Gastroesophageal sphincter (tissue), 4 donors: ENCODE measurements at regions not wholly inside any gene's neighbourhood (a gene's known extent, or its start where the extent isn't known, plus 50 kb on each side); places are given as distances from the start of the nearest gene placed in this dataset.

Experiments
- ATAC-seq: fragments of 150-250 bp; one replicate; pipeline ENCODE4 v1.9.1; 2016; ENCODE audit warnings: mild to moderate bottlenecking, moderate library complexity
- H3K27ac ChIP-seq, 4 donors: fragments of 200-600 bp; sonication (generic) in 3 of 4; 1 replicate in 3 of 4; 2 replicates in 1 of 4; pipeline ENCODE4 v1.5.1; 2016 to 2019
- H3K27me3 ChIP-seq: fragments of 200-600 bp; sonication (generic); one replicate; pipeline ENCODE4 v1.5.1; 2019
- H3K36me3 ChIP-seq, 2 donors: fragments of 200-600 bp; sonication (generic); one replicate each; pipeline ENCODE4 v1.5.1; 2019; ENCODE audit warnings: control low read depth in 1 of 2
- H3K4me1 ChIP-seq, 3 donors: fragments of 200-600 bp; sonication (generic); 1 replicate in 2 of 3; 2 replicates in 1 of 3; pipeline ENCODE4 v1.5.1; 2016 to 2019; ENCODE audit warnings: control low read depth in 2 of 3
- H3K4me3 ChIP-seq, 2 donors: fragments of 200-600 bp; sonication (generic); one replicate each; pipeline ENCODE4 v1.5.1; 2019; ENCODE audit warnings: mild to moderate bottlenecking in 1 of 2, moderate library complexity in 1 of 2
- H3K9me3 ChIP-seq, 3 donors: fragments of 200-600 bp; sonication (generic); one replicate each; pipeline ENCODE4 v1.5.1; 2017 to 2019; ENCODE audit warnings: control low read depth in 2 of 3
- CTCF ChIP-seq, 4 experiments: fragments of 200-600 bp in 2 of 4; fragments of 450-650 bp in 2 of 4; sonication (generic) in 1 of 4; IDR thresholded peaks; one replicate each; pipeline ENCODE4 v1.5.1; 2017 to 2019; ENCODE audit warnings: antibody characterized with exemption in 4 of 4, mild to moderate bottlenecking in 2 of 4, moderate library complexity in 2 of 4
- EP300 ChIP-seq: sonication (generic); formaldehyde crosslinking; IDR thresholded peaks from one replicate; pipeline ENCODE4 v1.6.1; 2017; ENCODE audit warnings: antibody characterized with exemption, mild to moderate bottlenecking
- POLR2A ChIP-seq, 2 donors: fragments of 450-650 bp; IDR thresholded peaks; one replicate each; pipeline ENCODE4 v1.6.1; 2017; ENCODE audit warnings: antibody characterized with exemption in 2 of 2, mild to moderate bottlenecking in 2 of 2, moderate library complexity in 1 of 2
- POLR2AphosphoS5 ChIP-seq: sonication (generic); formaldehyde crosslinking; IDR thresholded peaks from one replicate; pipeline ENCODE4 v1.6.1; 2017; ENCODE audit warnings: antibody characterized with exemption
- WGBS, 2 donors: methylation state at CpG; one replicate each; pipeline ENCODE4 v1.1.5; 2018; ENCODE audit warnings: low coverage in 1 of 2; 5-methylcytosine and 5-hydroxymethylcytosine counted together

- no peak for ATAC-seq
- Histone ChIP-seq H3K27ac (no peak overlapping the region), H3K4me3 (no peak overlapping the region), H3K4me1 (no peaks in the 10 kb centered on the region), H3K9me3 (no peaks in the 10 kb centered on the region), H3K27me3 (no peaks in the 10 kb centered on the region), H3K36me3 (no peaks in the 10 kb centered on the region)
- no peak for TF ChIP-seq CTCF (IDR thresholded peaks at IDR 0.05)
- no peak for TF ChIP-seq POLR2AphosphoS5
- no peak for TF ChIP-seq EP300
- no peak for TF ChIP-seq POLR2A (IDR thresholded peaks at IDR 0.05)
- 94 to 100% methylated on average over 3 of the region's 15 CpGs for WGBS, 2 donors
These were observed 150.6 kb downstream of the CTTN start for GRCh38 chr11:70548976-70549375.

GRCh38 chr11:70549386-70549785, 151.1 kb downstream of the CTTN start:
- Histone ChIP-seq H3K9me3 (no peaks in the 10 kb centered on the region), H3K27ac (no peak overlapping the region), H3K4me1 (no peaks in the 10 kb centered on the region), H3K4me3 (no peak overlapping the region), H3K27me3 (no peaks in the 10 kb centered on the region), H3K36me3 (no peaks in the 10 kb centered on the region)
- WGBS, 2 donors = 60 to 100% methylated on average over 1 to 3 of the region's 15 CpGs
- no peak for ATAC-seq
- no peak for TF ChIP-seq CTCF (IDR thresholded peaks at IDR 0.05)
- no peak for TF ChIP-seq POLR2AphosphoS5
- TF ChIP-seq POLR2A (IDR thresholded peaks at IDR 0.05) = no peak
- no peak for TF ChIP-seq EP300

GRCh38 chr11:70549796-70550195, 151.5 kb downstream of the CTTN start:
- Histone ChIP-seq H3K27ac (no peak overlapping the region), H3K27me3 (no peaks in the 10 kb centered on the region), H3K4me1 (no peaks in the 10 kb centered on the region), H3K36me3 (no peaks in the 10 kb centered on the region), H3K4me3 (no peak overlapping the region), H3K9me3 (no peaks in the 10 kb centered on the region)
- WGBS, 2 donors = 90 to 92% methylated on average over 5 to 6 of the region's 11 CpGs
- no peak for ATAC-seq
- TF ChIP-seq POLR2AphosphoS5 = no peak

- WGBS, 2 donors = 73 to 96% methylated on average over 8 of the region's 22 CpGs
- Histone ChIP-seq H3K27me3 (no peaks in the 10 kb centered on the region), H3K9me3 (no peaks in the 10 kb centered on the region), H3K27ac (no peak overlapping the region), H3K4me3 (no peak overlapping the region), H3K36me3 (no peaks in the 10 kb centered on the region), H3K4me1 (no peaks in the 10 kb centered on the region)
- TF ChIP-seq CTCF (IDR thresholded peaks at IDR 0.05) (no peak), POLR2A (IDR thresholded peaks at IDR 0.05) (no peak), EP300 (no peak), POLR2AphosphoS5 (no peak)
- no peak for ATAC-seq
These were observed 152.3 kb downstream of the CTTN start for GRCh38 chr11:70550456-70551195.

GRCh38 chr11:70551351-70552166, 153.2 kb downstream of the CTTN start:
- H3K36me3 ChIP-seq = no peaks in the 10 kb centered on the region
- no peak overlapping the region for H3K4me3 ChIP-seq
- H3K9me3 ChIP-seq = no peaks in the 10 kb centered on the region
- H3K27me3 ChIP-seq = no peaks in the 10 kb centered on the region
- no peak for TF ChIP-seq CTCF (IDR thresholded peaks at IDR 0.05)
- no peak for TF ChIP-seq POLR2AphosphoS5
- no peak for TF ChIP-seq EP300
- TF ChIP-seq POLR2A (IDR thresholded peaks at IDR 0.05) = no peak
- no peaks in the 10 kb centered on the region for H3K4me1 ChIP-seq
- WGBS, 2 donors = 60 to 78% methylated on average over 6 to 16 of the region's 23 CpGs
- ATAC-seq = no peak
- no peak overlapping the region for H3K27ac ChIP-seq
